Stimulated activated CD8-positive, alpha-beta memory T cell treated with anti-CD3 and anti-CD28 coated beads, Interleukin-7, amount 100 ng/mL, for 24 hours (primary cell): ENCODE measurements at regions not wholly inside any gene's neighbourhood (a gene's known extent, or its start where the extent isn't known, plus 50 kb on each side); places are given as distances from the start of the nearest gene placed in this dataset.
A peak's percentile ranks its signal among the peaks of the same experiment; 100 is the strongest.

Experiments used
- DNase-seq: peaks from one replicate; pipeline ENCODE4 v3.0.0-alpha.2; 2020; ENCODE audit warnings: low read depth

- no peak for DNase-seq
Measured at GRCh38 chrX:79300856-79301255, 66.3 kb downstream of the ITM2A start.

GRCh38 chrX:79290596-79290995 lies 76.5 kb downstream of the ITM2A start:
- DNase-seq = no peak

GRCh38 chrX:79288733-79289132 lies 78.4 kb downstream of the ITM2A start:
- DNase-seq = no peak

GRCh38 chrX:79287724-79288123 lies 79.4 kb downstream of the ITM2A start:
- no peak for DNase-seq

GRCh38 chrX:79281775-79282174 lies 85.4 kb downstream of the ITM2A start:
- no peak for DNase-seq

- DNase-seq = peak; percentile 35
Measured at GRCh38 chrX:79270401-79270800, 96.7 kb downstream of the ITM2A start.

- DNase-seq = no peak
Measured at GRCh38 chrX:79268788-79269187, 98.3 kb downstream of the ITM2A start.

- no peak for DNase-seq
Measured at GRCh38 chrX:79266702-79267101, 100.4 kb downstream of the ITM2A start.

GRCh38 chrX:79263550-79263949 lies 103.6 kb downstream of the ITM2A start:
- no peak for DNase-seq

GRCh38 chrX:79259073-79259689 lies 108.0 kb downstream of the ITM2A start:
- no peak for DNase-seq

- DNase-seq = no peak
Measured at GRCh38 chrX:79243691-79244090, 99.2 kb downstream of the GPR174 start.

- no peak for DNase-seq
Measured at GRCh38 chrX:79235899-79236298, 91.4 kb downstream of the GPR174 start.

- peak; percentile 1 for DNase-seq
Measured at GRCh38 chrX:79231662-79232061, 87.2 kb downstream of the GPR174 start.
